Lung (tissue), 11 donors: ENCODE measurements at regions not wholly inside any gene's neighbourhood (a gene's known extent, or its start where the extent isn't known, plus 50 kb on each side); places are given as distances from the start of the nearest gene placed in this dataset.

ENCODE experiments used
- ATAC-seq: fragments of 200-7000 bp; cut with Tn5 transposase; one replicate; pipeline ENCODE4 v1.9.1; 2020; ENCODE audit warnings: moderate number of reproducible peaks; ENCODE audit not compliant: insufficient read depth, low FRiP score
- DNase-seq, 3 donors: peaks; one replicate each; pipeline ENCODE4 v3.0.0-alpha.2; 2013 to 2017
- H3K27ac ChIP-seq, 2 donors: one replicate each; pipeline ENCODE4 v1.5.1; 2013; ENCODE audit warnings: mild to moderate bottlenecking in 2 of 2, moderate library complexity in 2 of 2, control low read depth in 1 of 2, inconsistent platforms in 1 of 2, low read depth in 1 of 2, low read length in 1 of 2
- H3K27me3 ChIP-seq, 3 donors: one replicate each; pipeline ENCODE4 v1.5.1; 2013; ENCODE audit warnings: low read length in 2 of 3; ENCODE audit not compliant: control insufficient read depth in 3 of 3, insufficient read depth in 3 of 3
- H3K36me3 ChIP-seq, 4 donors: one replicate each; pipeline ENCODE4 v1.5.1; 2013; ENCODE audit warnings: low read length in 4 of 4, mild to moderate bottlenecking in 1 of 4, moderate library complexity in 1 of 4; ENCODE audit not compliant: control insufficient read depth in 4 of 4, insufficient read depth in 4 of 4
- H3K4me1 ChIP-seq, 5 donors: one replicate each; pipeline ENCODE4 v1.5.1; 2013; ENCODE audit warnings: low read length in 5 of 5, mild to moderate bottlenecking in 2 of 5, moderate library complexity in 1 of 5; ENCODE audit not compliant: control insufficient read depth in 5 of 5, insufficient read depth in 5 of 5
- H3K4me3 ChIP-seq: one replicate; pipeline ENCODE4 v1.5.1; 2013; ENCODE audit warnings: mild to moderate bottlenecking, control low read depth, moderate library complexity
- H3K9ac ChIP-seq, 2 donors: one replicate each; pipeline ENCODE4 v1.5.1; 2013; ENCODE audit warnings: low read length in 2 of 2, control low read depth in 1 of 2; ENCODE audit not compliant: insufficient read depth in 1 of 2
- H3K9me3 ChIP-seq, 4 donors: one replicate each; pipeline ENCODE4 v1.5.1; 2013; ENCODE audit warnings: low read length in 3 of 4, mild to moderate bottlenecking in 1 of 4, moderate library complexity in 1 of 4; ENCODE audit not compliant: control insufficient read depth in 4 of 4, insufficient read depth in 3 of 4
- CTCF ChIP-seq: IDR thresholded peaks from 2 replicates; pipeline ENCODE4 v1.5.1; 2012; ENCODE audit warnings: mild to moderate bottlenecking; ENCODE audit errors: control extremely low read depth, extremely low read depth
- WGBS, 2 donors: extraction: QIAGEN DNeasy Blood & Tissue Kit; methylation state at CpG; one replicate each; pipeline ENCODE4 v1.1.7; 2013; 5-methylcytosine and 5-hydroxymethylcytosine counted together
- donor health status: control.
- donor health status: control.
- donor health status: Bipolar disorder and iron deficiency.
- donor health status: healthy.
- donor health status: DM: yes; HTN: yes; CAD: no.

GRCh38 chr2:147714582-147714981 lies 130.2 kb upstream of the ACVR2A start:
- no peak overlapping the region for H3K27ac ChIP-seq
- DNase-seq (no peak), ATAC-seq (no peak)
- WGBS, 2 donors: 85 to 90% methylated on average over 3 of the region's 3 CpGs
- H3K27me3 ChIP-seq: no peaks in the 10 kb centered on the region
- no peak overlapping the region for H3K4me3 ChIP-seq
- no peaks in the 10 kb centered on the region for H3K4me1 ChIP-seq
- H3K9me3 ChIP-seq: peaks cover 0 to 5% (median 1%) of the 10 kb centered on the region in 4 donors
- no peak overlapping the region for H3K9ac ChIP-seq
- H3K36me3 ChIP-seq: no peaks in the 10 kb centered on the region
- no peak for TF ChIP-seq CTCF

GRCh38 chr2:147713349-147713748 lies 131.5 kb upstream of the ACVR2A start:
- Histone ChIP-seq H3K9me3 (peaks cover 0 to 5% (median 1%) of the 10 kb centered on the region in 4 donors), H3K4me1 (no peaks in the 10 kb centered on the region), H3K27ac (no peak overlapping the region), H3K4me3 (no peak overlapping the region), H3K27me3 (no peaks in the 10 kb centered on the region), H3K9ac (no peak overlapping the region), H3K36me3 (no peaks in the 10 kb centered on the region)
- no peak for DNase-seq
- ATAC-seq: no peak
- TF ChIP-seq CTCF: no peak

DNA sequence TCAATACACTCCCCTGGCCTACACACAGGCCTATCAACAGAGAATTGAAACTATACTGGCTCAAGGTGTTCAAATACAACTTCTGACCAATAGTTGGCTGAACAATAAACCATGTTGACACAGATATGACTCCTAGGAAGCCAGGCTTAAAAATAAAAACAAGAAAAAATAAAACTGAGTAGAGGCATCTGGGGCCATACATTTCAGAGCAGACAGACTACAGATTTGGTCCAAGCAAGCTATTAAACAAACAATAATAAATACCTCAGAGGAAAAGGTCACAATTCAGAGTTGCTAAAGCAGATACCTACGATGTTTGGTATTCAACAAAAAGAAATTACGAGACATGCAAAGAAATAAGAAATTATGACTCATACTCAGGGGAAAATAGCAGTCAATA lies 132.8 kb upstream of the ACVR2A start:
- WGBS, 2 donors: 85 to 88% methylated on average over 2 of the region's 2 CpGs
- DNase-seq: no peak
- TF ChIP-seq CTCF: no peak
- Histone ChIP-seq H3K27ac (no peak overlapping the region), H3K36me3 (no peaks in the 10 kb centered on the region), H3K4me1 (no peaks in the 10 kb centered on the region), H3K9ac (no peak overlapping the region), H3K4me3 (no peak overlapping the region), H3K9me3 (peaks cover 0 to 5% (median 1%) of the 10 kb centered on the region in 4 donors), H3K27me3 (no peaks in the 10 kb centered on the region)
- no peak for ATAC-seq

GRCh38 chr2:147711031-147711430 lies 133.8 kb upstream of the ACVR2A start:
- no peak for ATAC-seq
- Histone ChIP-seq H3K36me3 (no peaks in the 10 kb centered on the region), H3K9me3 (peaks cover 0 to 5% (median 1%) of the 10 kb centered on the region in 4 donors), H3K27ac (no peak overlapping the region), H3K4me1 (no peaks in the 10 kb centered on the region), H3K9ac (no peak overlapping the region), H3K4me3 (no peak overlapping the region), H3K27me3 (no peaks in the 10 kb centered on the region)
- DNase-seq: no peak
- 92 to 95% methylated on average over 4 of the region's 4 CpGs for WGBS, 2 donors
- TF ChIP-seq CTCF: no peak
